SK-N-SH treated with all-trans-retinoic acid at 6 μM for 48 hours (cell line): ENCODE measurements at regions not wholly inside any gene's neighbourhood (a gene's known extent, or its start where the extent isn't known, plus 50 kb on each side); places are given as distances from the start of the nearest gene placed in this dataset.

Experiments used
- PPARA ChIP-seq: fragments of 250-450 bp; sonication (Bioruptor Pico); IDR thresholded peaks from 2 replicates; pipeline ENCODE4 v1.5.0; 2020; ENCODE audit warnings: mild to moderate bottlenecking, borderline replicate concordance
- ZFP30 ChIP-seq: fragments of 450-650 bp; formaldehyde crosslinking; IDR thresholded peaks from 2 replicates; pipeline ENCODE4 v1.5.0; 2022; ENCODE audit warnings: mild to moderate bottlenecking, moderate library complexity
- TF ChIP-seq, protein P1 (sequence below): fragments of 250-450 bp; sonication (Bioruptor Pico); IDR thresholded peaks from 2 replicates; pipeline ENCODE4 v1.5.1; 2021; ENCODE audit warnings: mild to moderate bottlenecking, moderate library complexity

DNA sequence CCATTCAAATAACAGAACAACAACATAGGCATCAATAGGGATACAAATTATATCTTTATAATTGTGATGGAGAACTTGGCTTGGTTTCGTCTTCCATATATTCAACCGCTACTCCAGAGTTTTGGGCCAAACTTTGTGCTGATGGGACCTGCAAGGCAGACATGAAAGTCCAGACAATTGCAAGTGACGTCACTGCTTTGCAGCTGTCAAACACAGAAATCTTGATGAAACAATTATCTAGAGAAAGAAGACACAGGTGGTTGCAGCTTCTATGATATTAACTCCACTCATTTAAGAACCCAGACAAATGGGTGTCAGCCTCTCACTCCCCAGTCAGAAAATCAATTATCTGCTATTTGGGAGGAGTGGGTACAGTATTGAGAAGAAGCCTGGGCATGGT is 390.6 kb downstream of the NUF2 start:
- TF ChIP-seq, protein P1, sequence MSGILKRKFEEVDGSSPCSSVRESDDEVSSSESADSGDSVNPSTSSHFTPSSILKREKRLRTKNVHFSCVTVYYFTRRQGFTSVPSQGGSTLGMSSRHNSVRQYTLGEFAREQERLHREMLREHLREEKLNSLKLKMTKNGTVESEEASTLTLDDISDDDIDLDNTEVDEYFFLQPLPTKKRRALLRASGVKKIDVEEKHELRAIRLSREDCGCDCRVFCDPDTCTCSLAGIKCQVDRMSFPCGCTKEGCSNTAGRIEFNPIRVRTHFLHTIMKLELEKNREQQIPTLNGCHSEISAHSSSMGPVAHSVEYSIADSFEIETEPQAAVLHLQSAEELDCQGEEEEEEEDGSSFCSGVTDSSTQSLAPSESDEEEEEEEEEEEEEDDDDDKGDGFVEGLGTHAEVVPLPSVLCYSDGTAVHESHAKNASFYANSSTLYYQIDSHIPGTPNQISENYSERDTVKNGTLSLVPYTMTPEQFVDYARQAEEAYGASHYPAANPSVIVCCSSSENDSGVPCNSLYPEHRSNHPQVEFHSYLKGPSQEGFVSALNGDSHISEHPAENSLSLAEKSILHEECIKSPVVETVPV: no peak
- TF ChIP-seq PPARA (no peak), ZFP30 (CRISPR knock-in tag) (no peak)
